GM12873 (cell line): ENCODE measurements at regions not wholly inside any gene's neighbourhood (a gene's known extent, or its start where the extent isn't known, plus 50 kb on each side); places are given as distances from the start of the nearest gene placed in this dataset.

ENCODE experiments used
- CTCF ChIP-seq: IDR thresholded peaks from 2 replicates; pipeline ENCODE4 v1.5.1; 2012; ENCODE audit warnings: low read depth, mild to moderate bottlenecking, moderate library complexity, low read length, control low read depth; ENCODE audit not compliant: insufficient read depth; ENCODE audit errors: missing control alignments

- TF ChIP-seq CTCF, result no peak
Measured at GRCh38 chr13:59312776-59313175, 851.0 kb downstream of the DIAPH3 start.

- TF ChIP-seq CTCF, result peak; percentile 77
Measured at GRCh38 chr13:59318320-59318930, 845.3 kb downstream of the DIAPH3 start.

- no peak for TF ChIP-seq CTCF
Measured at GRCh38 chr13:59319276-59319675, 844.5 kb downstream of the DIAPH3 start.

- TF ChIP-seq CTCF, result no peak
Measured at GRCh38 chr13:59320021-59320420, 843.7 kb downstream of the DIAPH3 start.

GRCh38 chr13:59326717-59327116 is 837.0 kb downstream of the DIAPH3 start:
- TF ChIP-seq CTCF, result no peak

- no peak for TF ChIP-seq CTCF
Measured at GRCh38 chr13:59330764-59331163, 833.0 kb downstream of the DIAPH3 start.

GRCh38 chr13:59332966-59333365 is 830.8 kb downstream of the DIAPH3 start:
- no peak for TF ChIP-seq CTCF
